NCI-H2196 (cell line): ENCODE measurements at regions not wholly inside any gene's neighbourhood (a gene's known extent, or its start where the extent isn't known, plus 50 kb on each side); places are given as distances from the start of the nearest gene placed in this dataset.

Experiments
- DNase-seq: peaks from one replicate; lab custom pipeline; 2025; ENCODE audit not compliant: unreplicated experiment; lab: John Stamatoyannopoulos, UW

GRCh38 chr20:11076434-11077105 is 402.8 kb upstream of the JAG1 start:
- DNase-seq = no peak

- DNase-seq = no peak
These were observed 403.4 kb upstream of the JAG1 start for GRCh38 chr20:11077226-11077625.

- no peak for DNase-seq
These were observed 406.2 kb upstream of the JAG1 start for GRCh38 chr20:11080010-11080409.

- no peak for DNase-seq
These were observed 407.1 kb upstream of the JAG1 start for GRCh38 chr20:11080781-11081377.

- no peak for DNase-seq
These were observed 410.0 kb upstream of the JAG1 start for GRCh38 chr20:11083841-11084240.

- DNase-seq = no peak
These were observed 410.7 kb upstream of the JAG1 start for GRCh38 chr20:11084508-11084907.

GRCh38 chr20:11086970-11087369 is 413.2 kb upstream of the JAG1 start:
- DNase-seq = no peak

GRCh38 chr20:11090751-11091150 is 417.0 kb upstream of the JAG1 start:
- DNase-seq = no peak

GRCh38 chr20:11091511-11091910 is 417.7 kb upstream of the JAG1 start:
- DNase-seq = no peak

GRCh38 chr20:11092151-11092550 is 418.4 kb upstream of the JAG1 start:
- DNase-seq = no peak

GRCh38 chr20:11094196-11094595 is 420.4 kb upstream of the JAG1 start:
- DNase-seq = no peak

- no peak for DNase-seq
These were observed 420.9 kb upstream of the JAG1 start for GRCh38 chr20:11094711-11095110.

GRCh38 chr20:11098888-11099287 is 425.1 kb upstream of the JAG1 start:
- no peak for DNase-seq

- DNase-seq = no peak
These were observed 427.4 kb upstream of the JAG1 start for GRCh38 chr20:11101243-11101642.

GRCh38 chr20:11101696-11102095 is 427.9 kb upstream of the JAG1 start:
- DNase-seq = no peak

- DNase-seq = no peak
These were observed 430.1 kb upstream of the JAG1 start for GRCh38 chr20:11103866-11104265.

GRCh38 chr20:11108102-11108810 is 434.5 kb upstream of the JAG1 start:
- no peak for DNase-seq

GRCh38 chr20:11110535-11110934 is 436.7 kb upstream of the JAG1 start:
- DNase-seq = no peak

GRCh38 chr20:11111191-11111590 is 437.4 kb upstream of the JAG1 start:
- no peak for DNase-seq

GRCh38 chr20:11112832-11113231 is 439.0 kb upstream of the JAG1 start:
- peak; percentile 40 for DNase-seq

GRCh38 chr20:11114382-11114781 is 440.6 kb upstream of the JAG1 start:
- DNase-seq = no peak

- no peak for DNase-seq
These were observed 444.2 kb upstream of the JAG1 start for GRCh38 chr20:11117808-11118528.
